Memory B cell (primary cell): ENCODE measurements at regions not wholly inside any gene's neighbourhood (a gene's known extent, or its start where the extent isn't known, plus 50 kb on each side); places are given as distances from the start of the nearest gene placed in this dataset.

ENCODE experiments used
- ATAC-seq: fragments of 150-1000 bp; cut with Tn5 transposase; 2 replicates; pipeline ENCODE4 v1.10.0; 2021; ENCODE audit warnings: low read depth, mild to moderate bottlenecking, moderate library complexity
- DNase-seq, 2 donors: peaks; one replicate each; pipeline ENCODE4 v3.0.0; 2022; ENCODE audit warnings: low spot score in 2 of 2
- H3K27ac Mint-ChIP-seq: one replicate; pipeline ENCODE4 v1.8.0; 2022; ENCODE audit warnings: mild to moderate bottlenecking, moderate library complexity, mixed read lengths
- H3K27me3 Mint-ChIP-seq: one replicate; pipeline ENCODE4 v1.8.0; 2022; ENCODE audit warnings: mixed read lengths
- H3K36me3 Mint-ChIP-seq: one replicate; pipeline ENCODE4 v1.8.0; 2022; ENCODE audit warnings: mild to moderate bottlenecking, mixed read lengths
- H3K4me1 Mint-ChIP-seq: one replicate; pipeline ENCODE4 v1.8.0; 2022; ENCODE audit warnings: mixed read lengths
- H3K4me3 Mint-ChIP-seq: one replicate; pipeline ENCODE4 v1.8.0; 2022; ENCODE audit warnings: mild to moderate bottlenecking, moderate library complexity, mixed read lengths
- H3K9me3 Mint-ChIP-seq: one replicate; pipeline ENCODE4 v1.8.0; 2022; ENCODE audit warnings: mixed read lengths

DNA sequence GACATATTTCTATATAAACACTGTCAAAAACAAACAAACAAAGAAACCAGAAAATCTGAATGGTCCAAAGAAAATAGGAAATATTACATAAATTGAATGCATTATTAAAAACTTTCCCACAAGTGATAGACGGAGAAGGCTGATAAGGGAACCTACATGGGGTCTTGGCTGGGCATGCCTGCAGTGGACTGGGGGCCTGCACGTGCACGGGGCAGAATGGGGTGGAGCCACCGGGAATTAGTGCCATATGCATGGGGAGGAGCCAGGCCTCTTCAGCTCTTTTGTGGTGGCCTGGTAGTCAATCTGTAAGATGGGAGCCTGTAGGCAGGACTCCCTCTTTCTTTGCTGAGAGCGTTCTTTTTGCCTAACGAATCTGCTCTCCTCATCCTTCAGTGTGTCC, 1031.7 kb upstream of the FBXO33 start:
- Mint-ChIP-seq H3K27me3 (no peaks in the 10 kb centered on the region), H3K36me3 (no peaks in the 10 kb centered on the region), H3K9me3 (peaks cover 5% of the 10 kb centered on the region), H3K27ac (no peak overlapping the region), H3K4me1 (no peaks in the 10 kb centered on the region), H3K4me3 (no peak overlapping the region)
- DNase-seq: no peak
- ATAC-seq: no peak

DNA sequence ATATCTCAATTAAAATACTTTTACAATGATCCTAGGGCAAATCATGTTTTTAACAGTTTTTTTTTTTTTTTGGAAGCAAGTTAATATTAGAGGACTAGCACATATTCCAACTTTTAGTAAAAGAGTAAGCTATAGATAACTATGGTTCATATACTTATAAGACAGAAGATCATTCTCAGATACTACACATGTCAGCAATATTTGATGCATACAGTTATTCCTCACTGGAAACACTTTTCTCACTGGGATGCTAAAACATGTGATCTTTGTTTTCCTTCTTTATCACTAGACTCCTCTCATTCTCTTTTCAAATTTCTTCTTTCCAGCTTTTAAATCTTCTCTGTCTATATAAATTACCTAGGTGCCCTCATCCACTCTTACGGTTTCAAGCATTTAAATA, 1020.4 kb upstream of the FBXO33 start:
- H3K4me1 Mint-ChIP-seq: no peaks in the 10 kb centered on the region
- peaks cover 1% of the 10 kb centered on the region for H3K9me3 Mint-ChIP-seq
- DNase-seq: no peak
- no peaks in the 10 kb centered on the region for H3K36me3 Mint-ChIP-seq
- H3K27ac Mint-ChIP-seq: no peak overlapping the region
- no peak overlapping the region for H3K4me3 Mint-ChIP-seq
- no peaks in the 10 kb centered on the region for H3K27me3 Mint-ChIP-seq
- no peak for ATAC-seq

DNA sequence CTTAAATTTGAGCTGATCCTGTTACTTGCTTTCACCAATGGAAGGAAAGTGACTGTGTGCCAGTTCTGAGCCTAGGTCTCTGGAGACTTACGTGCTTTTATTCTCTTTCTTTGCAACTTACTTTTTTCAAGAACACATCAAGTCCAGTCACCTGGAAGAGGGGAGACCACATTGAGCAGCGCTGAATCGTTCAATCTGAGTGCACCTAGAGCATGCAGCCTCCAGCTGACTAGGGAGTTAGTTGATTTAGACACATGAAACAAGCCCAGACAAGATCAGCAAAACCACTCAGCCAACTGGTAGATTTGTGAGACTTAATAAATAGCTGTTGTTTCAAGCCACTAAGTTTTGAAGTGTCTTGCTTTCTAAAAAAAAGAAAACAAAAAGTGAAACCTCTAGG, 1014.8 kb upstream of the FBXO33 start:
- Mint-ChIP-seq H3K36me3 (no peaks in the 10 kb centered on the region), H3K4me1 (no peaks in the 10 kb centered on the region), H3K27me3 (no peaks in the 10 kb centered on the region), H3K9me3 (peaks cover 7% of the 10 kb centered on the region), H3K4me3 (no peak overlapping the region), H3K27ac (no peak overlapping the region)
- DNase-seq (no peak), ATAC-seq (no peak)

- H3K4me1 Mint-ChIP-seq: no peaks in the 10 kb centered on the region
- ATAC-seq: no peak
- H3K9me3 Mint-ChIP-seq: peaks cover 7% of the 10 kb centered on the region
- DNase-seq: no peak
- no peak overlapping the region for H3K4me3 Mint-ChIP-seq
- no peaks in the 10 kb centered on the region for H3K36me3 Mint-ChIP-seq
- no peaks in the 10 kb centered on the region for H3K27me3 Mint-ChIP-seq
- H3K27ac Mint-ChIP-seq: no peak overlapping the region
These were observed 1012.8 kb upstream of the FBXO33 start for GRCh38 chr14:40445020-40445419.

GRCh38 chr14:40436551-40436950, 1004.3 kb upstream of the FBXO33 start:
- no peak overlapping the region for H3K27ac Mint-ChIP-seq
- ATAC-seq (no peak), DNase-seq (no peak)
- H3K27me3 Mint-ChIP-seq: no peaks in the 10 kb centered on the region
- no peaks in the 10 kb centered on the region for H3K4me1 Mint-ChIP-seq
- H3K36me3 Mint-ChIP-seq: no peaks in the 10 kb centered on the region
- H3K4me3 Mint-ChIP-seq: no peak overlapping the region
- peaks cover 2% of the 10 kb centered on the region for H3K9me3 Mint-ChIP-seq

DNA sequence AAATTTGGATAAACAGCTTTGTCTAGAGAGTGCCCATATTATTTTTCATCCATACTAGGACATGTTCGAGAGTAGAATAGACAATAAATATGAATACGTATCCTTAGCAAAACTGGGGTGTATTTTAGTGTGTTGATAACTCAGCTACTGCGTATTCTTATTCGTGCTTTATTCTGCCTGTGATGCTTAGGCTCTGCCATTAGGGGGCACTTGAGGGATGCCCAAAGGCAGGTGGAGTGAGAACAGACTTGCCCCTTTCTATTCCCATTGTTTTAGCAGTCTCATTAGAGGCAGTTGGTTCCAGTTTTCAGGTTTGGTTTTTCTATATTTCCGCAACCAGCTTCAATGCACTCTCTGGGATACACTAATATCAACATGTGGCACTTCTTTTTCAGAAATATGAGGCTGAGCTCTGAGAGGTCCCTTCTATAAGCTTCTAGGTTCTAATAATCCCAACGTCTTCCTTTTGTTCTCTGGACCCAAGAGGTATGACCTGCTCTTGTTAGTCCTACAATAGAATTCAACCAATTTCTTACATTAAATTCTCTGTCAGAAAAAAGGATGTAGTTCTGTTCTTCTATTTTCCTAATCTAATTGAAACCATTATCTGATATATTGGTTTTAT, 985.7 kb upstream of the FBXO33 start:
- ATAC-seq (no peak), DNase-seq (no peak)
- Mint-ChIP-seq H3K4me3 (no peak overlapping the region), H3K36me3 (no peaks in the 10 kb centered on the region), H3K4me1 (no peaks in the 10 kb centered on the region), H3K9me3 (peaks cover 2% of the 10 kb centered on the region), H3K27ac (no peak overlapping the region), H3K27me3 (no peaks in the 10 kb centered on the region)

- no peak for ATAC-seq
- no peaks in the 10 kb centered on the region for H3K4me1 Mint-ChIP-seq
- H3K27ac Mint-ChIP-seq: no peak overlapping the region
- no peak overlapping the region for H3K4me3 Mint-ChIP-seq
- peaks cover 2% of the 10 kb centered on the region for H3K9me3 Mint-ChIP-seq
- no peaks in the 10 kb centered on the region for H3K36me3 Mint-ChIP-seq
- H3K27me3 Mint-ChIP-seq: no peaks in the 10 kb centered on the region
- no peak for DNase-seq
These were observed 984.3 kb upstream of the FBXO33 start for GRCh38 chr14:40416565-40416964.

GRCh38 chr14:40414386-40414785, 982.2 kb upstream of the FBXO33 start:
- ATAC-seq: no peak
- H3K4me1 Mint-ChIP-seq: no peaks in the 10 kb centered on the region
- no peak for DNase-seq
- no peaks in the 10 kb centered on the region for H3K36me3 Mint-ChIP-seq
- peaks cover 3% of the 10 kb centered on the region for H3K9me3 Mint-ChIP-seq
- no peak overlapping the region for H3K4me3 Mint-ChIP-seq
- H3K27ac Mint-ChIP-seq: no peak overlapping the region
- no peaks in the 10 kb centered on the region for H3K27me3 Mint-ChIP-seq

DNA sequence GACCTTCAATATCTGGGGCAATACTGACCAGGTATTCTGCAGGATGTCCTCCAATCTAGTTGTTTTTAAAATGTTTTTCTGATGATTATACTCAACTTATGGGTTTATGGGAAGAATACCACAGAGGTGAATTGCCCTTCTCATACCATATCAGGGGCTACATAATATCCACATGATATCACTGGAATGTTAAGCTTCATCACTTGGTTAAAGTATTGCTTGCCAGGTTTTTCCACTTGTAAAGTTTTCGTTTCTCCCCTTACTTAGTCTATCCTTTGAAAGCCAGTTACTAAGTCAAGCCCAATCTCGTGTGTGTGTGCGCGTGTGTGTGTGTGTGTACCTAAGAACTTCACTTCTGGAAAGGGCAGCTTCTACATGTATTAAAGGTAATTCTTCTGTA, 980.9 kb upstream of the FBXO33 start:
- Mint-ChIP-seq H3K9me3 (peaks cover 6% of the 10 kb centered on the region), H3K27ac (no peak overlapping the region), H3K4me1 (no peaks in the 10 kb centered on the region), H3K36me3 (no peaks in the 10 kb centered on the region), H3K4me3 (no peak overlapping the region), H3K27me3 (no peaks in the 10 kb centered on the region)
- DNase-seq: no peak
- no peak for ATAC-seq

GRCh38 chr14:40410708-40411107, 978.5 kb upstream of the FBXO33 start:
- no peaks in the 10 kb centered on the region for H3K27me3 Mint-ChIP-seq
- no peak for ATAC-seq
- no peaks in the 10 kb centered on the region for H3K4me1 Mint-ChIP-seq
- no peak overlapping the region for H3K27ac Mint-ChIP-seq
- H3K9me3 Mint-ChIP-seq: peaks cover 13% of the 10 kb centered on the region
- no peak for DNase-seq
- no peaks in the 10 kb centered on the region for H3K36me3 Mint-ChIP-seq
- H3K4me3 Mint-ChIP-seq: no peak overlapping the region

DNA sequence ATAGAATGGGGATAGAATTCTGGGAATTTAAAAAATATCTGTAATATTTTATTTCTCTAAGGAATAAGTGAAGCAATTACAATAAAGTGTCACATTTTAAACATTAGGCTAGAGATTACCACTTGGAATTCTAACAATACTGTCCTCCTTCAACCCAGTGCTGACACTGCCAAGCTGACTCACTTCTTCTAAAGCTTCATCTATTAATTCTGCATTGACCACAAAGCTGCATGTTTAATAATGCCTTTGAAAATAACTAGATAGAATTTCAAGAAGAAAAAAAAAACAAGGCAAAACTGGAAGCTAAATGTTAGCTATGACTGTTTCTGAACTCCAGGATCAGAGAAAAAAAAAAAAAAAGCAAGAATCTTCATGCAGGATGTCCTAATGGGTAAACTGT, 970.7 kb upstream of the FBXO33 start:
- Mint-ChIP-seq H3K4me1 (peaks cover 2% of the 10 kb centered on the region), H3K36me3 (no peaks in the 10 kb centered on the region), H3K27ac (no peak overlapping the region), H3K4me3 (no peak overlapping the region), H3K27me3 (no peaks in the 10 kb centered on the region), H3K9me3 (peaks cover 10% of the 10 kb centered on the region)
- ATAC-seq: no peak
- no peak for DNase-seq

DNA sequence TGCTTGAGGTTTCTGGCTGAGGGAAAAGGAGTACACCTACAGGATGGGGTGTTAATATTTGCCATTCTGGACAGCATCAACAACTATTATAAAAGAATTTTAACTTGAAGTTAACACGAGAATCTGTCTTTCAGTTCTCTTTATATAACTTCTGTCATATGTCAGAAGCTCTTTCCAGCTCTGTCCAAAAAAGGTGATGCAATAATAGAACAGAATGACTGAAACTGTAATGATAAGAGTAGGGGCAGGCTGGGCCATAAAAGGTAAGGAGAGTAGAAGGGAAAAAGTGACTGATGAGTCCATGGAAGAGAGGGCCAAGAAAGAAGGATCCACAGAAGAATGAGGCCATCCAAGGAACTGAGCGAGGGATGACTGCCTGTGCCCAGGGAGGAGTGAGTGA, 966.7 kb upstream of the FBXO33 start:
- H3K36me3 Mint-ChIP-seq: no peaks in the 10 kb centered on the region

DNA sequence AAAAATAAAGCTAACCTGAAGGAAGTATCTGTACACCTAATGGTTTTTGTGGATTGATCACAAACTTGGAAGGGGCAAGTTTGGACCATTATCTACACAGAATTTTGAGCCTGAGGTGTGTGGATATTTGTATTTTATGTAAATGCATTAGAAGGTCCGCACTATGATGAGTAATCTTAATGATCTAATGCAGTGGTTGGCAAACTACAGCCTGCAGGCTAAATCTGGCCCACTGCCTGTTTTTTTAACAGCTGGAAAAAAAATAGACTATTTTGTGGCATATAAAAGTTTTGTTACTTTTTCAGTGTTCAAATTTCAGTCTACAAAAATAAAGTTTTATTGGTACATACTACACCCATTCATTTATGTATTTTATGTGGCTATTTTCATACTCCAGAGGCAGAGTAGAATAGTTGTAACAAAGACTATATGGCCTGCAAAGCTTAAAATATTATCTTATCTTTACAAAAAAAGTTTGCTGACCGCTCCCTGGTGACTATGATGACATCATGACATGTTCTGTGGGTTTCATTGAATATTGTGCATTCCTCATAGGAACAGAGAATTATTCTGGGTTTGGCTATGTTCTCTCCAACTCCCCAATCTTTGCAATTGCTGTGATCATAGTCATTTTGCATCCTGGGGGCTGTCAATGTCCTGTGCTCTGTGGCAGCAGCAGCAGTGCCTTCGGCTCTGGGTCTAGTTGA, 962.6 kb upstream of the FBXO33 start:
- Mint-ChIP-seq H3K4me1 (peaks cover 2% of the 10 kb centered on the region), H3K4me3 (no peak overlapping the region), H3K27me3 (no peaks in the 10 kb centered on the region), H3K36me3 (no peaks in the 10 kb centered on the region), H3K27ac (no peak overlapping the region), H3K9me3 (peaks cover 2% of the 10 kb centered on the region)
- no peak for DNase-seq
- ATAC-seq: no peak

More for the DNA sequence above, 966.7 kb upstream of the FBXO33 start:
- Mint-ChIP-seq H3K4me3 (no peak overlapping the region), H3K4me1 (peaks cover 2% of the 10 kb centered on the region), H3K27me3 (no peaks in the 10 kb centered on the region), H3K27ac (no peak overlapping the region), H3K9me3 (peaks cover 2% of the 10 kb centered on the region)
- ATAC-seq: no peak
- DNase-seq: no peak

DNA sequence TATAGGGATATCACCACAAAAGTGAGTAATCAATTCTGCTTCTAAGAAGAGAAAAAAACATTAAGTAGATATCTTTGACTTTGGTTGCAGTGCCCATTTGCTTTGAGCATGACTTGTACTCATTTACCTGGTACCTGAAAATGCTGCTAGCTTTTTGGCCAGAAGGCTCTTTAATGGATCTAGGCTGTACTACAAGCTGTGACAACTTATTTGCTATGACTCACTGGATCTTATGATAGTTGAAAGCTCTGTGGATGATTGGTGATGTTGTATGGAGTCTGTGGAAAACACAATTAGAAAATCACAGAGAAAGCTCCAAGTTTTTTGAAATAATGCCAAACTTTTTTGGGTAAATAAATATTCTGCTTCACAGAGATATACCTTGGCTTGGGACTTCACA, 960.9 kb upstream of the FBXO33 start:
- no peak overlapping the region for H3K27ac Mint-ChIP-seq

GRCh38 chr14:40386433-40386832, 954.2 kb upstream of the FBXO33 start:
- Mint-ChIP-seq H3K4me1 (no peaks in the 10 kb centered on the region), H3K4me3 (no peak overlapping the region), H3K27me3 (no peaks in the 10 kb centered on the region), H3K27ac (no peak overlapping the region), H3K36me3 (no peaks in the 10 kb centered on the region), H3K9me3 (no peaks in the 10 kb centered on the region)
- ATAC-seq: no peak
- DNase-seq: no peak

More for the DNA sequence above, 960.9 kb upstream of the FBXO33 start:
- Mint-ChIP-seq H3K36me3 (no peaks in the 10 kb centered on the region), H3K9me3 (no peaks in the 10 kb centered on the region), H3K4me1 (no peaks in the 10 kb centered on the region), H3K4me3 (no peak overlapping the region), H3K27me3 (no peaks in the 10 kb centered on the region)
- ATAC-seq (no peak), DNase-seq (no peak)
